ENCODE measurements at regions not wholly inside any gene's neighbourhood (a gene's known extent, or its start where the extent isn't known, plus 50 kb on each side); places are given as distances from the start of the nearest gene placed in this dataset.
A peak's percentile ranks its signal among the peaks of the same experiment; 100 is the strongest.

DNA sequence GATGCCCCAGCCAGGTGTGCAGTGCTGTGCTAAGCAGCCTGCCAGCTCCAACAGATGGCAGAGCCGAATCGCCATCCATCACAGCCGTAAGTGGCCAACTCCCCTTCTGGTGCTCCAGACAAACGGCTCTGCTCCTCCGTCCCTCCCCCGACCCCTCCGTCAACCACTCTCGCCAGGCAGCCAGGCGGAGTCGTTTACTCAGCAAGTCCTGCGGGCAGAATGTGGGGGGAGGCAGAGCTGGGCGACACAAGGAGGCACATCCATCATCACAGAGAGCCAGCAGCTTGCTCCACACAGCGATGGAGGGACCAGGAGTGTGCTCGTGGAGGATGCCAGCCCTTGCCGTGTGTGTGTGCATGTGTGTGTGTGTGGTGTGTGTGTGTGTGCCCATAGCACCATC is 206.6 kb upstream of the GRIK3 start:
- H3K27me3 ChIP-seq (ENCODE audit: insufficient read depth, low read depth, severe bottlenecking) = no peaks in the 10 kb centered on the region
- TF ChIP-seq, protein P1, sequence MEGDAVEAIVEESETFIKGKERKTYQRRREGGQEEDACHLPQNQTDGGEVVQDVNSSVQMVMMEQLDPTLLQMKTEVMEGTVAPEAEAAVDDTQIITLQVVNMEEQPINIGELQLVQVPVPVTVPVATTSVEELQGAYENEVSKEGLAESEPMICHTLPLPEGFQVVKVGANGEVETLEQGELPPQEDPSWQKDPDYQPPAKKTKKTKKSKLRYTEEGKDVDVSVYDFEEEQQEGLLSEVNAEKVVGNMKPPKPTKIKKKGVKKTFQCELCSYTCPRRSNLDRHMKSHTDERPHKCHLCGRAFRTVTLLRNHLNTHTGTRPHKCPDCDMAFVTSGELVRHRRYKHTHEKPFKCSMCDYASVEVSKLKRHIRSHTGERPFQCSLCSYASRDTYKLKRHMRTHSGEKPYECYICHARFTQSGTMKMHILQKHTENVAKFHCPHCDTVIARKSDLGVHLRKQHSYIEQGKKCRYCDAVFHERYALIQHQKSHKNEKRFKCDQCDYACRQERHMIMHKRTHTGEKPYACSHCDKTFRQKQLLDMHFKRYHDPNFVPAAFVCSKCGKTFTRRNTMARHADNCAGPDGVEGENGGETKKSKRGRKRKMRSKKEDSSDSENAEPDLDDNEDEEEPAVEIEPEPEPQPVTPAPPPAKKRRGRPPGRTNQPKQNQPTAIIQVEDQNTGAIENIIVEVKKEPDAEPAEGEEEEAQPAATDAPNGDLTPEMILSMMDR (IDR thresholded peaks at IDR 0.05; ENCODE audit: low read depth, low read length) = no peak
- DNase-seq = peak; percentile 22
- H3K36me3 ChIP-seq = no peaks in the 10 kb centered on the region
- no peak overlapping the region for H3K27ac ChIP-seq
- no peaks in the 10 kb centered on the region for H3K9me3 ChIP-seq (ENCODE audit: severe bottlenecking)
- H3K4me3 ChIP-seq (ENCODE audit: low read depth, low read length) = no peak overlapping the region

DNA sequence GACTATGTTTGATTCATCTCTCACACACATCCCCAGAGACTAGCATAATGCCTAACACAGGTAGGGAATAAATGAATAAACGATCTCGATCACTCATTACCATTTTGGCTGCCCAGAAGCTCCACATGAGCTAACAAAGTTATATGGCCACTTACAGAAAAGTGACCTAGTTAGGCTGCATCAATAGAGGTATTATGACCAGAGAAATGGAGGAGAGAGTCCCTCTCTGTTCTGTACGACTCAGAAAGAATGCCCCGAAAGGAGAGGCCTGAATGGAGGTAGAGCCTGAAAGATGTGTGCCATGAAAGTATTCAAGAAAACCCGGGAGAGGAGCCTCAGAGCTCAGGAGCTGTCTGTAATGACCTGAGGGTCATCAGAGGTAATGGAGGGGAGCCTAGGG is 208.2 kb upstream of the GRIK3 start:
- DNase-seq = no peak
- Histone ChIP-seq H3K27me3 (ENCODE audit: insufficient read depth, low read depth, severe bottlenecking) (no peaks in the 10 kb centered on the region), H3K27ac (no peak overlapping the region), H3K36me3 (no peaks in the 10 kb centered on the region), H3K4me3 (ENCODE audit: low read depth, low read length) (no peak overlapping the region), H3K9me3 (ENCODE audit: severe bottlenecking) (no peaks in the 10 kb centered on the region)
- TF ChIP-seq, protein P1 (IDR thresholded peaks at IDR 0.05; ENCODE audit: low read depth, low read length) = no peak

DNA sequence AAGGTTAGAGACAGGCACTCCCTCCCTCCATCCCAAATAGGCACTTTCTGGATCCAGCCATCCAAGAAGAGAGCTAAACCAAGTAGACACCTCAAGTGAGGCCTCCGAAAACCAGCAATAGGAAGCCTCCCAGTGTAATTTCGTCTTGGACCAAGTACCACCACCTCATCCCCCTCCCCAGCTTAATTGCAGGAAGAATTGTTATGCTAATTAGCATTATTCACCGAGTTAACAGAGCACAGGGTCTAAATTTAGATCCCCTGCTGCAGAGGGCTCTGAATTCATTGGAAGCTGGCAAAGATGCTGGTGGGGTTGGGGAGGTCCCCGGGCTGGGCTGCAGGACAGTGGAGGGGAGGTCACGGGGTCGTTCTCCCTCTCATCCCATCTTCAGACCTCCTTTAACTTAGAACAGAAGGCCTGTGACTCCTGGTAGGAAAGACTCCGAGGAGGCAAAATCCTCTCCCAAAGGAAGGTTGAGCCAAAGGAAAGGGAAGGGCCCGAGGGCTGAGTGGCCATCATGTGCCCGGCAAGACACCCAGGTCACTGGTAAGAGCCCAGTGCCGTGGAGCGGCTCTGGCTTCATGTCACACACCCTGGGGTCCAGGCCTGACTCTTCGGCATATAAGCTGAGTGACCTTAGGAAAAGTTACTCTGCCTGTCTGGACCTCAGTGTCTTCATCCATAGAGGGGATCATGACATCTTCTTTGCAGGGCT is 209.2 kb upstream of the GRIK3 start:
- H3K9me3 ChIP-seq (ENCODE audit: severe bottlenecking) = no peaks in the 10 kb centered on the region
- no peak overlapping the region for H3K27ac ChIP-seq
- H3K36me3 ChIP-seq = no peaks in the 10 kb centered on the region
- H3K27me3 ChIP-seq (ENCODE audit: insufficient read depth, low read depth, severe bottlenecking) = no peaks in the 10 kb centered on the region
- TF ChIP-seq, protein P1 (IDR thresholded peaks at IDR 0.05; ENCODE audit: low read depth, low read length) = no peak
- no peak overlapping the region for H3K4me3 ChIP-seq (ENCODE audit: low read depth, low read length)
- no peak for DNase-seq

DNA sequence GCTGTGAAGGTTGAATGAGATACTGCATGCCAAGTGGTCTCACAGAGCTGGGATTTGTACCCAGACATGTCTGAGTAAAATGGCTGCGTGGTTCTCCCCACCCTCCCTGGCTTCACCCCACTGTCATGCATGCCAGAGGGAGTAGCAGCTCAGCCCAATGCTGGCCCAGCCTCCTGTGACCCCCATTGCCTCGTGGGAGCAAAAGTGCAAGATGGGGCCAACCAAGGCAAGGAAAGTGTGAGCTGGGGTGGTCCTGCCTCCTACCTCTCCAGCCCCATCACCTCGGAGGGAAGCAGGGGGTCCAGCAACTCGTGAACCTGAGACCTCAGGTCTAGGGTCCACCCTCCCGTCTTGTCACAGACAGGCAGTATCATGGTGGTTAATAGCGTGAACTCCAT is 209.8 kb upstream of the GRIK3 start:
- Histone ChIP-seq H3K27ac (no peak overlapping the region), H3K36me3 (no peaks in the 10 kb centered on the region), H3K9me3 (ENCODE audit: severe bottlenecking) (no peaks in the 10 kb centered on the region), H3K4me3 (ENCODE audit: low read depth, low read length) (no peak overlapping the region), H3K27me3 (ENCODE audit: insufficient read depth, low read depth, severe bottlenecking) (no peaks in the 10 kb centered on the region)
- TF ChIP-seq, protein P1 (IDR thresholded peaks at IDR 0.05; ENCODE audit: low read depth, low read length) = no peak
- DNase-seq = no peak

DNA sequence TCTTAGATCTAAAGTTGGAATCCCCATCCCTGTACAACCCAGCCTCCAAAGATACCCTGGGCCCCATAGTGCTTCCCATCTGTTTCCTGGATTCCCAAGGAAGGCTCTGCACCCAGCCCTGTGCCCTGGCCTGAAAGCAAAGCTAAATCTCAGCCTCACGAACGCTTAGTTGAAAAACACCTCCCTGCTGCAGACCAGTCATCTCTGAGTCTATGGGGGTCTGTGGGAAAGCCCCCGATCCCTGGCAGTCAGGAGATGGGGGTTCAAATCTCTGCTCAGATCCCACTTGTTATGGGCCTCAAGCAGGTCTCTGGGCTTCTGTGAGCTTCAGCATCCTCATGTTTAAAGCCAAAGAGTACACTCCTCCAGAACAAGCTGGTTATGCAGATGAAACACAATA is 210.5 kb upstream of the GRIK3 start:
- no peak overlapping the region for H3K27ac ChIP-seq
- TF ChIP-seq, protein P1 (IDR thresholded peaks at IDR 0.05; ENCODE audit: low read depth, low read length) = no peak

GRCh38 chr1:37246631-37247030 is 212.3 kb upstream of the GRIK3 start:
- DNase-seq = no peak
- no peaks in the 10 kb centered on the region for H3K27me3 ChIP-seq (ENCODE audit: insufficient read depth, low read depth, severe bottlenecking)
- no peak overlapping the region for H3K4me3 ChIP-seq (ENCODE audit: low read depth, low read length)
- H3K27ac ChIP-seq = no peak overlapping the region
- TF ChIP-seq, protein P1 (IDR thresholded peaks at IDR 0.05; ENCODE audit: low read depth, low read length) = no peak
- no peaks in the 10 kb centered on the region for H3K9me3 ChIP-seq (ENCODE audit: severe bottlenecking)
- no peaks in the 10 kb centered on the region for H3K36me3 ChIP-seq

More for the DNA sequence above, 210.5 kb upstream of the GRIK3 start:
- no peaks in the 10 kb centered on the region for H3K27me3 ChIP-seq (ENCODE audit: insufficient read depth, low read depth, severe bottlenecking)
- H3K9me3 ChIP-seq (ENCODE audit: severe bottlenecking) = no peaks in the 10 kb centered on the region
- H3K36me3 ChIP-seq = no peaks in the 10 kb centered on the region
- no peak overlapping the region for H3K4me3 ChIP-seq (ENCODE audit: low read depth, low read length)
- DNase-seq = no peak

All from WERI-Rb-1 (cell line).